ENCODE measurements at regions not wholly inside any gene's neighbourhood (a gene's known extent, or its start where the extent isn't known, plus 50 kb on each side); places are given as distances from the start of the nearest gene placed in this dataset.
A peak's percentile ranks its signal among the peaks of the same experiment; 100 is the strongest.

GRCh38 chr4:4721636-4722035, 137.8 kb upstream of the MSX1 start:
- Mint-ChIP-seq H3K27ac (peak overlapping the region in 1 of 6 donors; percentile 55), H3K4me1 (no peaks in the 10 kb centered on the region), H3K4me3 (no peak overlapping the region), H3K9me3 (peaks cover 5 to 44% (median 23%) of the 10 kb centered on the region in 7 donors), H3K36me3 (peaks cover 22 to 33% of the 10 kb centered on the region in 2 donors), H3K27me3 (no peaks in the 10 kb centered on the region)
- ATAC-seq (ENCODE audit: low read depth in 2 of 2) (no peak), DNase-seq (no peak)

GRCh38 chr4:4720646-4721045, 138.8 kb upstream of the MSX1 start:
- no peaks in the 10 kb centered on the region for H3K4me1 Mint-ChIP-seq
- H3K27me3 Mint-ChIP-seq: no peaks in the 10 kb centered on the region
- H3K4me3 Mint-ChIP-seq: no peak overlapping the region
- ATAC-seq (ENCODE audit: low read depth in 2 of 2) (no peak), DNase-seq (no peak)
- peaks cover 20 to 23% of the 10 kb centered on the region in 2 donors for H3K36me3 Mint-ChIP-seq
- peaks cover 3 to 34% (median 13%) of the 10 kb centered on the region in 7 donors for H3K9me3 Mint-ChIP-seq
- no peak overlapping the region for H3K27ac Mint-ChIP-seq

- H3K27ac Mint-ChIP-seq: no peak overlapping the region
- H3K4me1 Mint-ChIP-seq: no peaks in the 10 kb centered on the region
- H3K4me3 Mint-ChIP-seq: no peak overlapping the region
- ATAC-seq (ENCODE audit: low read depth in 2 of 2) (no peak), DNase-seq (no peak)
- peaks cover 0 to 22% (median 8%) of the 10 kb centered on the region in 7 donors for H3K9me3 Mint-ChIP-seq
- H3K27me3 Mint-ChIP-seq: no peaks in the 10 kb centered on the region
- peaks cover 15 to 16% of the 10 kb centered on the region in 2 donors for H3K36me3 Mint-ChIP-seq
Measured at GRCh38 chr4:4719436-4719835, 140.0 kb upstream of the MSX1 start.

DNA sequence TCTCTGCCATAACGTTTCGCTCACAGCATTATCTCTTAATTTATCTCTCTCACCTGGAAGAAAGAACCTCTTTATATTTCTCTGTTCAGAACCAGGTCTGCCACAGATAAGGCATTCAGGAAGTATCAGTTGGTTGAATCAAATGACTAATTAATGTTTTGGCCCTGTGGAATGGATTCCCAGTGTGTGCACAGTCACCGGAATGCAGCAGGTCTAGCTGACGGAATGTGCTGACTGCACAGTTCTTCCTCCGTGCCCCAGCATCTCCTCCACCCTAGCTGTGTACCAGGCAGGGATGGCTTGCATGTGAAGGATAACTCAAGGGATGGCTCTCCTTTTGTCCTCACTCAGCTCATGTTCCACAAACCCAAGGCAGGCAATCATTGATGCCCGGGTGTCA, 141.8 kb upstream of the MSX1 start:
- Mint-ChIP-seq H3K9me3 (peaks cover 0 to 6% (median 0%) of the 10 kb centered on the region in 7 donors), H3K4me3 (no peak overlapping the region), H3K27me3 (no peaks in the 10 kb centered on the region), H3K36me3 (peaks cover 6 to 16% of the 10 kb centered on the region in 2 donors), H3K4me1 (no peaks in the 10 kb centered on the region), H3K27ac (no peak overlapping the region)
- no peak for ATAC-seq (ENCODE audit: low read depth in 2 of 2)
- DNase-seq: no peak

DNA sequence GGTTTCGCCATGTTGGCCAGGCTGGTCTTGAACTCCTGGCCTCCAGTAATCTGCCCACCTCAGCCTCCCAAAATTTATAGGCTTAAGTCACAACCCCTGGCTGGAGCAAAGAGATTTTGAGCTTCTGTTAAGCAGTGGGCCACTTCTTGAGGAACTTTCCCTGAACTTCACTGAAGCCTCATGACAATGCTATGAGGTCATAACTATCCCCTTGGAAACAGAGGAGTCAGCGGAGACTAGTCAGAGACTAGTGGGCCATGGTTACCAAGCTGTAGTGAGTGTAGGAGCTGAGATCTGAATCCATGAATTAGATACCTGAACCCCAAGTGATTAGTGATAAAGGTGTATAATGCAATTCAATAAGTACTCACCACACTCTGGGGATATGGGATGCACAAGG, 145.1 kb upstream of the MSX1 start:
- H3K9me3 Mint-ChIP-seq: peaks cover 0 to 2% (median under 1%) of the 10 kb centered on the region in 7 donors
- H3K36me3 Mint-ChIP-seq: peaks cover 0 to 16% of the 10 kb centered on the region in 2 donors
- no peak for ATAC-seq (ENCODE audit: low read depth in 2 of 2)
- no peak for DNase-seq
- H3K4me1 Mint-ChIP-seq: no peaks in the 10 kb centered on the region
- no peaks in the 10 kb centered on the region for H3K27me3 Mint-ChIP-seq
- no peak overlapping the region for H3K27ac Mint-ChIP-seq
- no peak overlapping the region for H3K4me3 Mint-ChIP-seq

GRCh38 chr4:4712800-4713528, 146.5 kb upstream of the MSX1 start:
- ATAC-seq (ENCODE audit: low read depth in 2 of 2) (no peak), DNase-seq (no peak)
- Mint-ChIP-seq H3K27ac (peak overlapping the region in 2 of 6 donors; percentile 24 to 48), H3K36me3 (peaks cover 7 to 23% of the 10 kb centered on the region in 2 donors), H3K9me3 (peaks cover 3 to 11% (median 9%) of the 10 kb centered on the region in 7 donors), H3K27me3 (no peaks in the 10 kb centered on the region), H3K4me3 (no peak overlapping the region), H3K4me1 (no peaks in the 10 kb centered on the region)

- Mint-ChIP-seq H3K27me3 (no peaks in the 10 kb centered on the region), H3K27ac (no peak overlapping the region), H3K4me1 (no peaks in the 10 kb centered on the region), H3K9me3 (peaks cover 3 to 13% (median 9%) of the 10 kb centered on the region in 7 donors), H3K36me3 (peaks cover 7 to 15% of the 10 kb centered on the region in 2 donors), H3K4me3 (no peak overlapping the region)
- ATAC-seq (ENCODE audit: low read depth in 2 of 2): no peak
- no peak for DNase-seq
Measured at GRCh38 chr4:4711902-4712301, 147.6 kb upstream of the MSX1 start.

DNA sequence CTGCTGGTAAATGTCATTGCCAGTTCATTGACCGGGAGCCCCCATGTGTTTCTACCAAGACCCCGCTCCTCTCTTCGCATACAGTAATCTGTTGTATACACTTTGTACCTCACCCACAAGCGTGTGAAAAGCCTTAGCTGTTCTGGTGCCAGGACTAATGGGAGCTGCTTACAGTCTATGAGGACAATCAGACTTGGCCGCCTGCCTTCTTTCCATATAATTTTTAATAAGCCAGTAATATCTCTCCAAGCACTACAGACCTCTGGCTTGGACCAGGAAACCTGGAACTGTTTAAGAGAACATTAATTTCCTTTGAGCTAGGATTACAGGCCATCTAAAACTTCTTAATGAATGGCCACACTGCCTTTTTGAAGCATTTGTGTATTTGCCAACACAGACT, 149.7 kb upstream of the MSX1 start:
- DNase-seq (no peak), ATAC-seq (ENCODE audit: low read depth in 2 of 2) (no peak)
- peaks cover 15 to 17% of the 10 kb centered on the region in 2 donors for H3K36me3 Mint-ChIP-seq
- H3K27ac Mint-ChIP-seq: peak overlapping the region in 1 of 6 donors; percentile 23
- H3K4me3 Mint-ChIP-seq: no peak overlapping the region
- H3K4me1 Mint-ChIP-seq: no peaks in the 10 kb centered on the region
- no peaks in the 10 kb centered on the region for H3K27me3 Mint-ChIP-seq
- peaks cover 3 to 13% (median 11%) of the 10 kb centered on the region in 7 donors for H3K9me3 Mint-ChIP-seq

DNA sequence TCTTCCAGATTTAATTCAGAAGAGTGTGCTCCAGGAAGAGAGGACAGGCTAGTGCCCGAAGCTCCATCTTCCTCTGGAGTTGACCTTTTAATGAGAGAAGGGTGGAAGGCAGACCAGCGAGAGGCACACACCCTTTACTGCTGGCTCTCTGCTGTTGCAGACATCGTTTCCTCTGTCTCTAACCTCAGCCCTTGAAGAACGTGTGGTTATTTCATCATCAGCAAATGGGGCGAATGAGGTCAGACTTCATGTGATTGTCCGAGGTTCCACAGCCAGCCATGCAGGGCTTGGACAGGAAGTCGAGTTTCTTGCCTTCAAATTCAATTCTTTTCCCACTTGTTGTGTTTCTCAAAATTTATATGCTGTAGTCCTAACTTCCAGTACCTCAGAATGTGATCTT, 155.2 kb upstream of the MSX1 start:
- Mint-ChIP-seq H3K27ac (no peak overlapping the region), H3K4me3 (no peak overlapping the region), H3K9me3 (peaks cover 3 to 15% (median 10%) of the 10 kb centered on the region in 7 donors), H3K27me3 (no peaks in the 10 kb centered on the region), H3K4me1 (no peaks in the 10 kb centered on the region), H3K36me3 (peaks cover 18 to 22% of the 10 kb centered on the region in 2 donors)
- no peak for ATAC-seq (ENCODE audit: low read depth in 2 of 2)
- no peak for DNase-seq

DNA sequence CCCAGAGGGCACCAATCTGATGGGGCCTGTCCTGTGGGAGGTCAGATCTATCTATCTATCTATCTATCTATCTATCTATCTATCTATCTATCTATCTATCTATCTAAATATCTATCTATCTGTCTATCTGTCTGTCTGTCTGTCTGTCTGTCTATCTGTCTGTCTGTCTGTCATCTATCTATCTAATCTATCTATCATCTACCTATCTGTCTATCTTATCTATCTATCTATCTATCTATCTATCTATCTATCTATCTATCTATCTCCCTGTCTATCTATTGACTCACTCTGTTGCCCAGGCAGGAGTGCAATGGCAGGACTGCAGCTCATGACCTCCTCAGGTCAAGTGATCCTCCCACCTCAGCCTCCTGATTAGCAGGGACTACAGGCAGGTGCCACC, 155.7 kb upstream of the STX18 start:
- no peak for DNase-seq
- peak overlapping the region in 1 of 6 donors; percentile 1 for H3K27ac Mint-ChIP-seq
- no peaks in the 10 kb centered on the region for H3K27me3 Mint-ChIP-seq
- no peaks in the 10 kb centered on the region for H3K4me1 Mint-ChIP-seq
- no peak for ATAC-seq (ENCODE audit: low read depth in 2 of 2)
- no peaks in the 10 kb centered on the region for H3K36me3 Mint-ChIP-seq
- no peak overlapping the region for H3K4me3 Mint-ChIP-seq
- H3K9me3 Mint-ChIP-seq: peaks cover 0 to 4% (median 0%) of the 10 kb centered on the region in 7 donors

- no peak for ATAC-seq (ENCODE audit: low read depth in 2 of 2)
- Mint-ChIP-seq H3K4me1 (no peaks in the 10 kb centered on the region), H3K27ac (no peak overlapping the region)
Measured at GRCh38 chr4:4696530-4696929, 154.7 kb upstream of the STX18 start.

GRCh38 chr4:4695497-4695896, 153.6 kb upstream of the STX18 start:
- H3K27ac Mint-ChIP-seq: peak overlapping the region in 1 of 6 donors; percentile 36
- H3K27me3 Mint-ChIP-seq: no peaks in the 10 kb centered on the region
- no peaks in the 10 kb centered on the region for H3K4me1 Mint-ChIP-seq
- H3K36me3 Mint-ChIP-seq: peaks cover 0 to 4% of the 10 kb centered on the region in 2 donors
- DNase-seq (no peak), ATAC-seq (ENCODE audit: low read depth in 2 of 2) (no peak)
- H3K4me3 Mint-ChIP-seq: no peak overlapping the region
- H3K9me3 Mint-ChIP-seq: peaks cover 0 to 6% (median 0%) of the 10 kb centered on the region in 7 donors

More at GRCh38 chr4:4696530-4696929, 154.7 kb upstream of the STX18 start:
- H3K9me3 Mint-ChIP-seq: peaks cover 0 to 2% (median 0%) of the 10 kb centered on the region in 7 donors
- H3K27me3 Mint-ChIP-seq: no peaks in the 10 kb centered on the region
- H3K4me3 Mint-ChIP-seq: no peak overlapping the region
- no peaks in the 10 kb centered on the region for H3K36me3 Mint-ChIP-seq
- no peak for DNase-seq

- ATAC-seq (ENCODE audit: low read depth in 2 of 2) (no peak), DNase-seq (no peak)
- H3K9me3 Mint-ChIP-seq: peaks cover 0 to 12% (median 2%) of the 10 kb centered on the region in 7 donors
- H3K4me3 Mint-ChIP-seq: no peak overlapping the region
- H3K36me3 Mint-ChIP-seq: peaks cover 7 to 9% of the 10 kb centered on the region in 2 donors
- no peak overlapping the region for H3K27ac Mint-ChIP-seq
- no peaks in the 10 kb centered on the region for H3K27me3 Mint-ChIP-seq
- H3K4me1 Mint-ChIP-seq: no peaks in the 10 kb centered on the region
Measured at GRCh38 chr4:4694827-4695226, 153.0 kb upstream of the STX18 start.

DNA sequence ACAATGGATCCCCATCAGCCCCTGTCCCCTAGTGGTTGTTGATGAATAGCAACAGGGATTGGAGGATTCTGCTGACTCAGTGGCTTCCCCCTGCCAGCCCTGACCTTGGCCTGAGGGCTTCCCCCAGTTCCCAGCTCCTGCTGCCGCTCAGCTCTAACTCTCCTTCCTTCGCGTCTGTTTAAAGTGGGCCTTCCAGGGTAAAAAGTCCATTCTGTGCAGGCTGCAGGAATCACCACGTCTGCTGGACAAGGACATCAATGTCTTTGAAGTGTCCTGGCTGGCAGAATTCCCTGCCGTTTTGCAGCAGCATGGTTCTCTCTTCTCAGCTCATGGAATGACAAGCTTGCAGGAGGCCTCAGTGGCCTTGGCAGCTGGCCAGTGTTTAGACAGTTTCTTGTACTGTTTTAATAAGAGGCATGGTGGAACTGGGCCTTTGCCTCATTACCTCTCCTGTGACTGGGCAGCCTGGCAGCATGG, 152.5 kb upstream of the STX18 start:
- ATAC-seq (ENCODE audit: low read depth in 2 of 2): no peak
- Mint-ChIP-seq H3K36me3 (peaks cover 8 to 14% of the 10 kb centered on the region in 2 donors), H3K27me3 (no peaks in the 10 kb centered on the region), H3K9me3 (peaks cover 0 to 12% (median 2%) of the 10 kb centered on the region in 7 donors), H3K4me3 (no peak overlapping the region), H3K4me1 (no peaks in the 10 kb centered on the region), H3K27ac (no peak overlapping the region)
- no peak for DNase-seq
